Activated CD8-positive, alpha-beta memory T cell treated with anti-CD3 and anti-CD28 coated beads, Interleukin-2, amount 50 U/mL, for 24 hours (primary cell): ENCODE measurements at regions not wholly inside any gene's neighbourhood (a gene's known extent, or its start where the extent isn't known, plus 50 kb on each side); places are given as distances from the start of the nearest gene placed in this dataset.
"Not testable (repeated sequence)": the region's sequence is repeated elsewhere in the genome, so short reads cannot be mapped to it uniquely, and the experiment has no call there.

ENCODE experiments used
- DNase-seq: peaks from one replicate; pipeline ENCODE4 v3.0.0-alpha.2; 2020; ENCODE audit errors: extremely low read depth

DNA sequence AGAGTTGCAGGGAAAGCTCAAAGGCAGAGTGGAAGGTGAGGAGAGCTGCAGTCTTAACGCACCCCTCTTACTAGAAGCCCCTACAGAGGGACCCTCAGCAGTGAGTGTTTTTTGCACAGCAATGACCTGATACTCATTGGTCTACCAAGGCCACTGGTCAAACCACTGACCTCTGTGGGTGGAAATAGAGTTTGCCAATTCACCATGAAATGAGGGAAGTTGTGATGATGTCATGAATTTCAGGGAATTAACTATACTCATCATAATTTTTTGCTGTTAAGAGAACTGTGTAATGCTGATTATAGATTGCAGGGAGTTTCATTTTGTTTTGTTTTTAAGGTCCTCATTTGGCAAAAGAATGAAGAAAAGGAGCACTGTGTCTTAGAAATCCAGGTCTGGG, 101.7 kb upstream of the SMAD3 start:
- DNase-seq: no peak

DNA sequence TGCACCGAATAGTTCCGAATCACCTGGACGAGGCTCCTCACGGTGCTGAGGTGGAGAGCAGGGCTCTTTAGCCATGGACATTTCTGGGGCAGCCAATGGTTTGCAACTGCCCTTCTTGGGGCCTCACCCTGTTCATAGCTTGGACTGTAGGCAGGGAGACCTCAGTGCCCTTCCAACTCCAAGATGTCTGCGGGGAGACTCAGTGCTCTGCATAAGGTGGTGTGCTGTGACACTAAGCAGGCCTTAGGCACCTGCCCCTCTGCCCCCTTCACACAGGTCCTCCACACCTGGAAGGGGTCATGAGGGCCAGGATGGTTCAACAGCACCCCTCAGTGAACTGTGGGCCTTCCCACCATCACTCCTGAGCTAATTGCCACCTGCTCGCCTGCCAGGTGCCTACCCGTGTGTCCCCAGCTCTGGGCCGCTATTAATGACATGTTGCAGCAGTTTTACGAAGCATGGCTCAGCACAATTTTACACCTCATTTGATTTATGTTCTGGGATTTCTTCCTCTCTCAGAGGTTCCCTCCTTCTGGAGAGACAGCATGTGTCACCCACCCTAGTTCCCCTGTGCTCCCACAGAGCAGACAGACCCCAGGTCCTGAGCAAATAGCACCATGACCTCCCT, 101.2 kb upstream of the SMAD3 start:
- DNase-seq: no peak

DNA sequence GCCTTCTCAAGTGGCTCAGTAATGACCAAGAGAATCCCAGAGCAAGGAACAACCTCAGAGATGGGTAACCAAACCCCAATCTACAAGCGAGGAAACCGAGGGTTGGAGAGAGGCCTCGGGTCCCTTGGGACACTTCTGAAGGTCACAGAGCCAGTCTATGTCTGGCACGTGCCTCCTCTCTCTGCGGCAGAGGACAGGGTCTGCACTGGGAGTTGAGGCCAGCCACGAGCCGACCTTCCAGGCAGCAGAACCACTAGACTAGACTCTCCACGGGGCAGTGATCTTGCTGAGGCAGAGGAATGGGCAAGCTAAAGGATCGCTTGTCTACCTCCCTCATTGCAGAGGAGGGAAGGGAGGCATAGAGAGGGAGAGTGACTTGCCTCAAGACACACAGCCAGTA, 100.6 kb upstream of the SMAD3 start:
- no peak for DNase-seq

DNA sequence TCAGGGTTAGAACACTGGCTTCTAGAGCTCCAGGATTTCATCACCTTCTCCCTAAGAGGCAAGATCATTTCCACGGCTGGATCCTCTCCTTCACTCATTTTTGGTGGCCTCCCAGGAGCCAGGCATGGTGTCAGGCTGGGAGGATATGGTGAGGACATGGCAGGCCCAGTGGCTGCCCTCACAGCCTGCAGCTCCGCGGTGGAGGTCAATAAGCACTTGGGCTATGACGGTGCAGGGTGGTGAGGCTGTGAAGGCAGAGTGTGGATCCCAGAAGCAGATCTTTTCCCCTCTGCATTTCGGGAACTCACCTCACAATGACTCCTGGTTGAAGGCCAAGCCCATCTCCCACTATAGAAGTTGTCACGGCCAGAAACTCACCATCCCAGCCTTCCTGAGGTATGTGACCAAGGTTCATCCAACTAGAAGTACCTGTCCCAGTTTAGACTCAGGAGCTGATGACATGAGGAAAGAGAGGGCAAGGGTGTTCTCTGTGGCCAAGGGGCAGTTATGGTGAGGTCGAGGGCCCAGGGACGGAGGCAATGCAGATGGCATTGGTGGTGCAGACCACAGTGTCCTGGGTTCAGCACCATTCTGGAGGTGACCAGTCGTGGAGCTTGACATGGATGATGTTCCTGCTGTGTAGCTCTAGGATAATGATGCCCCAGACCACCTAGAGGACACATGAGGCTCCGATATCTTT, 100.1 kb upstream of the SMAD3 start:
- no peak for DNase-seq

DNA sequence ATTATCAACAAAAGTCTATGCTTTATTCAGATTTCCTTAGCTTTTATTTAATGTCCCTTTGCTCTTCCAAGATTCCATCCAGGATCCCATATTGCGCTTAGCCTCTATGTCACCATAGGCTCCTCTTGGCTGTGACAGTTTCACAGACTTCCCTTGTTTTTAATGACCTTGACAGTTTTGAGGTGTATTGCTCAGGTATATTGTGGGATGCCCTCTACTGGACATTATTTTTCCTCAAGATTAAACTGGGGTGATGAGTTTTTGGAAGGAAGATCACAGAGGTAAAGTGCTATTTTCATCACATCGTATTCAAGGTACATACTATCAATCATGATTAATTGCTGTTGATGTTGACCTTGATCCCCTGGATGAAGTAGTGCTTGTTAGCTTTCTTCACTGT, 99.1 kb upstream of the SMAD3 start:
- no peak for DNase-seq

DNA sequence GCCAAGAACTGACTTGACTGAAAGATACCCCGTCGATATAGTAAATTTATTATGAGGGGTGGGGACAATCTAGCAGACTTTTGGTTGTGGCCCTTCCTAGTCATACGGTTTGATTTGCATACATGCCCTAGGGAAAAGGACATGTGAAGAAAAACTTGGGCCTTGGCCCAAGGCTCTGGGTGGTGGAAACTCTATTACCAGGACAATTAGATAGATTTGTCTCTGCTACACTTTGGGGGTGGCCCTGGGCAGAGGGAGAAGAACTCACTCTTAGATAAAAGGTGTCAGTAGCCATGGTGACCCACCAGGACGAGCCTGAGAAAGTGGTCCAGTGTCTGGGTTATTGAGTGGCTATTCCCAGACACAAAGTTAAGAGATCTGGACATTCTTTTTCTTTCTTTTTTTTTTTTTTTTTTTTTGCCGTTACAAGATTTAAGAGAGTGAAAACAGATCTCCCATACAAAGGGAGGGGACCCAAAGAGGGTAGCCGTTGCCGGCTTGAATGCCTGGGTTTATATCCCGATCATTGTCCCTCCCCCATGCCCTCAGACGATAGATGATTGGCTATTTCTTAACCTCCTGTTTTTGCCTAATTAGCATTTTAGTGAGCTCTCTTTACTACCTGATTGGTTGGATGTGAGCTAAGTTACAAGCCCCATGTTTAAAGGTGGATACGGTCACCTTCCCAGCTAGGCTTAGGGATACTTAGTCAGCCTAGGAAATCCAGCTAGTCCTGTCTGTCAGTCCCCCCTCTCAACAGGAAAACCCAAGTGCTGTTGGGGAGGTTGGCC, 96.4 kb upstream of the SMAD3 start:
- no peak for DNase-seq

DNA sequence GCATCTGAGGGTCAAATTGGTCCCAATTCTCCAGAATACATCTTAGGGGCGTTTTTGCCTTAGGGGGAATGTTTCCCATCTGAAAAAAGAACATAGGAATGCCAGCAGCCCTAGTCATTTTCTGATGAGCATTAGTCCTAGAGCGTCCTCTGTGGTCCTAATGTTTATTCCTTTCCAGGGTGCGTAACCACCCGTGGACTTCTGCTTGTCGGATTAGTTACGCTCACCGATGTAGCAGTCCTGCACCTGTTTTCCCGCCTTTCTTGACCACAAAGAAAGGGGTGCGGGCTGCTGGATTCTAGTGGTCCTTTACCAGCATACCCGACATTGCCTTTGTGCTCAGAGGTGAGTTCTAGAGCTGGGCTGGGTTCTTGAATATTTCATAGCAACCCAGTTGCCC, 91.3 kb upstream of the SMAD3 start:
- DNase-seq: not testable (repeated sequence)

DNA sequence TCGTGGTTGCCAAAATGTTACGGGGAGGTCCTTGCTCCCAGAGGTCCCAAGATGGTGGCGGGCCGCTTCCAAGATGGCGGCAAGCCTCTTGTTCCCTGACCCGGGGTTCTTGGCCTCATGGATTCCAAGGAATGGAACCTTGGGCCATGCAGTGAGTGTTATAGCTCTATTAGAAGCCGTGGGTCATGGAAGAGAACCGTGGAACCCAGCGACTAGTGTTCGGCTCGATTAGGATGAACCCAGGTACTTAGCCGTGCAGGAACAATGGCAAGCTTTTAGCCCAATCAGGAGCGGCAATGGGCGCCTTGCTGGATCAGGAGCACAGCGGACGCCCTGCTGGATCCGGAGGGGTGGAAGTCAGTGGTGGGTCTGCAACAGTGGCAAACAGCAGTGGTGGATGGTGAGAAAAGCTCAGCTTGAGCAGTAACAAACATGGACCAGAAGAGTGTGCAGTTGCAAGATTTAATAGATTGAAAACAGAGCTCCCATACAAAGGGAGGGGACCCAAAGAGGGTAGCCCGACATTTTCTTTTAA, 89.2 kb upstream of the SMAD3 start:
- not testable (repeated sequence) for DNase-seq

DNA sequence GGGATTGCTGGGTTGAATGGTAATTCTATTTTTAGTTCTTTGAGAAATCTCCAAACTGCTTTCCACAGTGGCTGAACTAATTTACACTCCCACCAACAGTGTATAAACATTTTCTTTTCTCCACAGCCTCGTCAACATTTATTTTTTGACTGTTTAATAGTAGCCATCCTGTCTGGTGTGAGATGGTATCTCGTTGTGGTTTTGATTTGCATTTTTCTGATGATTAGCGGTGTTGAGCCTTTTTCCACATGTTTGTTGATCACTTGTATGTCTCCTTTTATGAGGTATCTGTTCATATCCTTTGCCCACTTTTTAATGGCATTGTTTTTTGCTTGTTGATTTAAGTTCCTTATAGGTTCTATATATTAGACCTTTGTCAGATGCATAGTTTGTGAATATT, 85.1 kb upstream of the SMAD3 start:
- not testable (repeated sequence) for DNase-seq

DNA sequence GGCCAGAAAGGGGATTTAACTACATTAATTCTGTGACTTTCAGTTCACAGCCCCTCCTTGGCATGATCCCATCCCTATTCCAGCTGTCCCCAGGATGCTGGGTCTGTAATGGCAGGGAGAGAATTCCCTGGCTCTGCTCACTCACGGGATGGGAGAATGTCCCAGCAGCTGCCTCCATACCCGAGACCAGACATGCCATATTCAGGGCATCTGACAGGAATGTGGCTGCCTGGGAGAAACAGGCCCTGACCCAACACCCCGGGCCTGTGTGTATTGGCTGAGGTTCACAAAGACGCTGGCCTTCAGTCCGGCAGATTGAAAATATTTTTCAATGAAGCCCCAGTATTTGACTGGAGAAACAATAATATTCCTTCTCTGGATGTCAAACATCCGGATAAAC, 83.6 kb upstream of the SMAD3 start:
- DNase-seq: no peak

DNA sequence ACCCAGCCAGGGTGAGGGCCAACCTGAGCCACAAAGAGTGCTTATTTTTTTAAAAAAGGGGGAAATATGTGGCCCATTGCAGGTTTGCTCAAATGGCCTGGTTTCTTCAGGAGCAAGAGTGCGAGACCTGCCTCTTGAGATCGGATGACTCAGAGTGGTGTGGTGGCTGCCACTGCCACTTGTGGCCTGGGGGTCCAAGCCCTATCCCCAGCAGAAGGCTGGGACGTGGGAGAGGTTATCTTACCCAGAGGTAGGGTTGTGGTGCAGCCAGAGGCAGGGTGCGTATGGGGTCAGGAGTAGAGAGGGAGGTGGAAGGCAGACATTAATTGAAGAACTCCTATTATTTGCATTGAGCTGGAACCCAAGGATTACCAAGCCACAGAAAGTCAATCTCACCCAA, 83.2 kb upstream of the SMAD3 start:
- DNase-seq: no peak

DNA sequence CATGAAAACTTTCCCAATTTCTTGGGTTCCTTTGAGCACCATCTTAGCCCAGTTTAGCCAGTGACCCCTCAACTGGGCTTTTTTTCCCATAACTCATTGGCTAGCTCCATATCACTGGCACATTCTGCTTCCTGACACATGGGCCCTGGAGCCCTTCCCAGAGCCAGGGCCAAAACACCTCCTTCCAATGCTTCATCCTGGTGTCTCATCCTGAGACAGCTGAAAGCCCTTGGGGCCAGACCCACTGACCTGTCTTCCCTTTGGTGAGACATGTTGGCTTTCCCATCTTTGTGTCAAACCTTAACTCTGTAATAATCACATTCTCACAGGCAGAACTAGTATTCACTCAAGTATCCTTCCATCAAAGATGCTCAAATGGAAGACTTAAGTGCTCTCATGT, 82.6 kb upstream of the SMAD3 start:
- no peak for DNase-seq

DNA sequence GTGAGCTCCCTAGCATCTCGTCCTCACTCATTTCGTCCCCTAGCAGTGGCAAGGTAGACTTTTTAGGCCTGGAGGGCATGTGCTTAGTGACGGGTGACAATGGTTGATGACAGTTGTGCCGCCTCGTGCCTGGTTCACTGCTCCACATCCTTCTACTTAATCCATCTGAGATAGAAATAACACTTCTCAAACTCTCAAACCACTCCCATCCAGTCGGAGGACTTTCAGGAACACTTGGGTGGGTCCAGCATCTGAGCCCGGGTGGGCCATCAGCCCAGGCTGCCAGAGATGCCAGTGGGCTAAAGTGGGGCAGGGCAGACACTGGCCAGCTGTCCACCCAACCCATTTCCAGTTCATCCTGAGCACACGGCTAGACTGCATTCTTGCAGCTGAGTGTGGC, 79.7 kb upstream of the SMAD3 start:
- no peak for DNase-seq

DNA sequence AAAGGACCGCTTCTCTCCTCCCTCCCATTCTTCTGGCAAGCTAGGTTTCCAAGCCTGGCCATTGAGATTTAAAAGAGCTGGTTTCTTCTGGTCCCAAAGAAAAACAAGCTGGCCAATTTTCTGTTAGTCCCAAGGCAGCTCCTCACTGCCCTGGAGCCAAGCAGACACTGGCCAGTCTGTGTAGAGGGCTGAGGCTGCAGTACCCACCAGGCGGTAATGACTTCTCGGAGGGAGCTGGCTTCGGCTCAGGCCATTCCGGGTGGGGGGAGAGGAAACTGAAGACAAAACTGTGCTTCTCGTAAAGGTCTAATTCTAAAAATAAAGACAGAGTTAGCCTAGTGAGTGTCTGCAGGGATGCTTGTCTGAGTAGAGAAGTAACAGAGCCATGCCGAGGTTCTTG, 78.5 kb upstream of the SMAD3 start:
- DNase-seq: no peak

DNA sequence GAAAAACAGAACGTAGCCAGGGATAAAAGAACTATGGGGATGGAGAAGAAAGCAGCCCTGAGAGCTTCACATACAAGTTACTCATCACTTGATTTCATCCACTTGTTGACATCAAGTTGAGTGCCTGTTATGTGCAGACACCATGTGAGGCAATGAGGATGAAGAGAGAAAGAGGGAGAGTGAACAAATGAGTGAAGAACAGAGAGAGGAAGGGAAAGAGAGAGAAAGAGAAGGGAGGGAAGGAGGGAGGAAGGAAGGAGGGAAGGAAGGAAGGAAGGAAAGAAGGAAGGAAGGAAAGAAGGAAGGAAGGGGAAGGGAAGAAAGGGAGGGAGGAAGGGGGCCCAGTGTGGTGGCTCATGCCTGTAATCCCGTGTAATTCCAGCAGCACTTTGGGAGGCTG, 72.3 kb upstream of the SMAD3 start:
- DNase-seq: no peak

DNA sequence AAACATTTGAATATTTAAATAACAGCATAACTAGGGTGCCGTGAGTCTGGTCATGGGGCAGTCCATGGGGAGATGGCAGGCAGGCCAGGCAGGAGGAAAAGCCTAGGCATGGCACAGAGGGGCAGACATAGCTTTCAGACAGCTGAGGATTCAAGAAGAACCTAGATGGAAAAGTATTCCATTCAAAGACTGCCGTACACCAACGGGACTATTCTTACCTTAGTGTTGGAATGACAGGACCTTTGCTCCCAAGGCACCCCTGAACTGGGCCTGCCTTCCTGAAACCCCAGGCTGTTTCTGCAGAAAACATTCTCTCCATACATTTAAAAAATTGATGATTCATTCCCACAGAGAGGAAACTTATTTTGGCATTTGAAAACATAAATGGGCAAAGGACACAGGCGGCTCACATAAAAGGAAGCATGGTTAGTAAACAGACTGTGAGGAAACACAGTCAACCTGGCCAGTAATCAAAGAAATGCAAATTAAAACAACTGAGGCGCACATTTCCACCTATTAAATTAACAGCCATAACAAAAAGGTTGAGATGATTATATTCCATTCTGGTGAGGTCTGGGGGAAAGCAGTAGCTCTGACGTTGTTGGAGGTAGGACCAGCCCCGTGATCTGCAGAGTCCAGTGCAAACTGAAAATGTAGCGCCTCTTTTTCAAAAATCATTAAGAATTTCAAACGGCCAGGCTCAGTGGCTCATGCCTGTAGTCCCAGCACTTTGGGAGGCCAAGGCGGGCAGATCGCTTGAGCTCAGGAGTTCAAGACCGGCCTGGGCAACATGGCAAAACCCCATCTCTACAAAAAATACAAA, 71.3 kb upstream of the SMAD3 start:
- DNase-seq: no peak

DNA sequence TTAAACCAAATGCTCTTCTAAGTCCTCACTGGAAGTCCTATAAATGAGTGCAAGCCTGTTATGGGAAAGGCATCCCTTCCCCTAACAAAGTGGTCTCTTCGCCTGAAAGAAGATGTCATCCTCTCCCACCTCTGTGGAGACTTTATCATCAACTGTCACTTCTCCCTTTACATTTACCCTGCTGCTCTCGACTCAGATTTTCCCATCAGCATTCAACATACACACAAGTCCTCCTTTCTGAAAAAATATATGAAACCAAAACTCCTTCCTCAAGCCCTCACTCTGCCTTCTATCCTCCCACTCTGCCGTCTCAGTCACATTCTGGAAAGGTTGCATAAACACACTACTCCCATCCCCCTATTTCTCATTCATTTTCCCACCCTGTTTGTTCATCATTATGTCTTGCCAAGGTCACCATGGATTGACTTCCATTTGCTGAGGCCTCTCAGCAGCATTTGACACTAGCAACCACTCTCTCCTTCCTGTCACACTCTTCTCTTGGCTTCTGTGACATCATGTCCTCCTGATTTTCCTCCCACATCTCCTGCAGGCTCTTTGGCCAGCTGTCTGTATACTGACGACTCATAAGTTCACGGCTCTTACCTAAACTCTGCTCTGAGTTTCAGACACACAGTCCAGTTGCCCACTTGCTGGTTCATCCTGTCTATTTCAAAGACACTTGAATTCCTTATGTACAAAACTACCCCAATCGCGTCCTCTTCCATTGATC, 70.3 kb upstream of the SMAD3 start:
- DNase-seq: no peak

DNA sequence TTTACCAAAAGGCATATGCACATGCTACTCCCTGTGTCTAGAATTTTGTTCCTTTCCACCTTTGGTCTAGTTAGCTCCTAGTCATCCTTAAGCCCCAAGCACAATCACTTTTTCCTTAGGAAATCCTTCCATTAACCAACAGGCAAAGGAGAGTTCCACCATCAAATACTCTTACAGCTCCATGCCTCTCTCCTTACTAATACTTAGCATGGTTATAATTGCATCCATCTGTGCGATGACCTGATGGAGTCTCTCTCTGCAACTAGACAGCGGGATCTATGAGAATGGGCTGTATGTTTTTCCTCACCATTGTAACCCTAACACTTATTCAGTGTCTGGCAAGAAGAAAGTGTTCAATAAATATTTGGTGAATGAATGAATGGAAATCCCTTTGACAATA, 69.3 kb upstream of the SMAD3 start:
- DNase-seq: no peak

DNA sequence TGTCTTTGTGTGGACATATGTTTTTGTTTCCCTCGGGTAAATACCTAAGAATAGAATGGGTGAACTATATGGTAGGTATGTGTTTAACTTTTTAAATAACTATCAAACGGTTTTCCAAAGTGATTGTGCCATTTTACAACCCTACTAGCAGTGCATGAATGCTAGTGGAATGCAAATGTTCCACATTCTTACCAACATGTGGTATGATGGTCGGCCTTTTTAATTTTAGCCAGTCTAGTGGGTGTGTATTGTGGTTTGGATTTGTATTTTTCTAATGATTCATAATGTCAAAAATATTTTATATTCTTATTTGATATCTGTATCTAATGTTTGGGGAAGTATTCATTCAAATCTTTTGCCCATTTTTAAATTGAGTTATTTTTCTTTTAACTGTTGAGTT, 68.2 kb upstream of the SMAD3 start:
- DNase-seq: no peak

DNA sequence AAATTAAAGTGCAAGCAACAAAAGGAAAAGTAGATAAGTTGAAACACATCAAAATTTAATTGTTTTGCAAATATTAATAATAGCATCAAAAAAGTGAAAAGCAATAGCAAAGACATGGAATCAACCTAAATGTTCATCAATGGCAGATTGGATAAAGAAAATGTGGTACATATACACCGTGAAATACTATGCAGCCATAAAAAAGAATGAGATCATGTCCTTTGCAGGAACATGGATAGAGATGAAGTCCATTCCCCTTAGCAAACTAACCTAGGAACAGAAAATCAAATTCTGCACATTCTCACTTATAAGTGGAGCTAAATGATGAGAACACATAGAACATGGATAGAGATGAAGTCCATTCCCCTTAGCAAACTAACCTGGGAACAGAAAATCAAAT, 67.2 kb upstream of the SMAD3 start:
- not testable (repeated sequence) for DNase-seq
